ENCODE measurements at regions not wholly inside any gene's neighbourhood (a gene's known extent, or its start where the extent isn't known, plus 50 kb on each side); places are given as distances from the start of the nearest gene placed in this dataset.
A peak's percentile ranks its signal among the peaks of the same experiment; 100 is the strongest.

GRCh38 chr4:138567696-138568095 lies 325.5 kb upstream of the SLC7A11 start:
- H3K9me3 ChIP-seq, result no peaks in the 10 kb centered on the region
- H3K4me3 ChIP-seq, result no peak overlapping the region
- H3K36me3 ChIP-seq, result no peaks in the 10 kb centered on the region
- 56 to 67% methylated on average over 3 of the region's 3 CpGs for WGBS, 2 donors
- no peak for TF ChIP-seq EP300 (IDR thresholded peaks at IDR 0.05)
- TF ChIP-seq POLR2A (IDR thresholded peaks at IDR 0.05), result no peak
- TF ChIP-seq, protein P1, sequence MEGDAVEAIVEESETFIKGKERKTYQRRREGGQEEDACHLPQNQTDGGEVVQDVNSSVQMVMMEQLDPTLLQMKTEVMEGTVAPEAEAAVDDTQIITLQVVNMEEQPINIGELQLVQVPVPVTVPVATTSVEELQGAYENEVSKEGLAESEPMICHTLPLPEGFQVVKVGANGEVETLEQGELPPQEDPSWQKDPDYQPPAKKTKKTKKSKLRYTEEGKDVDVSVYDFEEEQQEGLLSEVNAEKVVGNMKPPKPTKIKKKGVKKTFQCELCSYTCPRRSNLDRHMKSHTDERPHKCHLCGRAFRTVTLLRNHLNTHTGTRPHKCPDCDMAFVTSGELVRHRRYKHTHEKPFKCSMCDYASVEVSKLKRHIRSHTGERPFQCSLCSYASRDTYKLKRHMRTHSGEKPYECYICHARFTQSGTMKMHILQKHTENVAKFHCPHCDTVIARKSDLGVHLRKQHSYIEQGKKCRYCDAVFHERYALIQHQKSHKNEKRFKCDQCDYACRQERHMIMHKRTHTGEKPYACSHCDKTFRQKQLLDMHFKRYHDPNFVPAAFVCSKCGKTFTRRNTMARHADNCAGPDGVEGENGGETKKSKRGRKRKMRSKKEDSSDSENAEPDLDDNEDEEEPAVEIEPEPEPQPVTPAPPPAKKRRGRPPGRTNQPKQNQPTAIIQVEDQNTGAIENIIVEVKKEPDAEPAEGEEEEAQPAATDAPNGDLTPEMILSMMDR (IDR thresholded peaks at IDR 0.05), result no peak
- no peaks in the 10 kb centered on the region for H3K27me3 ChIP-seq
- H3K27ac ChIP-seq, result no peak overlapping the region
- DNase-seq (ENCODE audit: low spot score in 2 of 2), result no peak
- peaks cover 0 to 4% (median 0%) of the 10 kb centered on the region in 4 donors for H3K4me1 ChIP-seq

GRCh38 chr4:138565576-138565975 lies 323.4 kb upstream of the SLC7A11 start:
- no peaks in the 10 kb centered on the region for H3K36me3 ChIP-seq
- H3K27me3 ChIP-seq, result no peaks in the 10 kb centered on the region
- 88 to 93% methylated on average over 4 of the region's 4 CpGs for WGBS, 2 donors
- TF ChIP-seq, protein P1 (IDR thresholded peaks at IDR 0.05), result no peak
- TF ChIP-seq EP300 (IDR thresholded peaks at IDR 0.05) (no peak), POLR2A (IDR thresholded peaks at IDR 0.05) (no peak)
- DNase-seq (ENCODE audit: low spot score in 2 of 2), result no peak
- H3K27ac ChIP-seq, result no peak overlapping the region
- no peak overlapping the region for H3K4me3 ChIP-seq
- H3K9me3 ChIP-seq, result no peaks in the 10 kb centered on the region
- peaks cover 0 to 9% (median 0%) of the 10 kb centered on the region in 4 donors for H3K4me1 ChIP-seq

- no peak overlapping the region for H3K4me3 ChIP-seq
- peaks cover 0 to 9% (median 0%) of the 10 kb centered on the region in 4 donors for H3K4me1 ChIP-seq
- TF ChIP-seq POLR2A (IDR thresholded peaks at IDR 0.05), result no peak
- H3K27ac ChIP-seq, result peak overlapping the region in 1 of 4 donors; percentile 46
- DNase-seq (ENCODE audit: low spot score in 2 of 2), result no peak
- H3K36me3 ChIP-seq, result no peaks in the 10 kb centered on the region
- WGBS, 2 donors, result 0 to 13% methylated on average over 1 of the region's 1 CpG
- no peaks in the 10 kb centered on the region for H3K27me3 ChIP-seq
- no peaks in the 10 kb centered on the region for H3K9me3 ChIP-seq
Observed at GRCh38 chr4:138562544-138562991, 320.4 kb upstream of the SLC7A11 start.

DNA sequence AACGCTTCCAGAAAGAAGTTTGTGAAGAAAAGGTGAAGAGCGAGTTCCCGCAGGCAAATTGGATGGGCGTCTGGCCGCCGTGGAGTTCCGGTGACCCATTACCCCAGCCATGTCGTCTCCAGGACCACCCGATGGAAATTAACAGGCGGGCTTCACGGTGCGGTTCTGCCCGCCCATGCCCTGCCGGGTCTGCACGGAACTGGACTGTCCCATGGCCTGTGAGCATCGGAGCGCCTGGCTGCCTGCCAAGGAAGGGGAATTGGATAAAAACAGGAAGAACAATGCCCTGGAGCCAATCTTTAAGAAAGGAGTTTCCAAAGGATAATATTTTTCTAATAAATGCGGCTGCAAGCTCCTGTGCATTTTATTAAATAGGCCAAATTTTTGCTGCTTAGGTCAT lies 319.8 kb upstream of the SLC7A11 start:
- H3K27ac ChIP-seq, result no peak overlapping the region
- no peaks in the 10 kb centered on the region for H3K9me3 ChIP-seq
- TF ChIP-seq POLR2A (IDR thresholded peaks at IDR 0.05) (no peak), EP300 (IDR thresholded peaks at IDR 0.05) (no peak)
- TF ChIP-seq, protein P1 (IDR thresholded peaks at IDR 0.05), result no peak

GRCh38 chr4:138561276-138561880 lies 319.2 kb upstream of the SLC7A11 start:
- DNase-seq (ENCODE audit: low spot score in 2 of 2), result no peak
- TF ChIP-seq, protein P1 (IDR thresholded peaks at IDR 0.05), result no peak
- TF ChIP-seq EP300 (IDR thresholded peaks at IDR 0.05), result no peak
- no peak for TF ChIP-seq POLR2A (IDR thresholded peaks at IDR 0.05)
- 94 to 95% methylated on average over 36 to 40 of the region's 40 CpGs for WGBS, 2 donors
- Histone ChIP-seq H3K4me3 (no peak overlapping the region), H3K27ac (no peak overlapping the region), H3K9me3 (no peaks in the 10 kb centered on the region), H3K4me1 (peaks cover 0 to 9% (median 0%) of the 10 kb centered on the region in 4 donors), H3K27me3 (no peaks in the 10 kb centered on the region), H3K36me3 (no peaks in the 10 kb centered on the region)

More for the DNA sequence above, 319.8 kb upstream of the SLC7A11 start:
- Histone ChIP-seq H3K36me3 (no peaks in the 10 kb centered on the region), H3K4me3 (no peak overlapping the region), H3K4me1 (peaks cover 0 to 9% (median 0%) of the 10 kb centered on the region in 4 donors), H3K27me3 (no peaks in the 10 kb centered on the region)
- 82% methylated on average over 17 to 18 of the region's 18 CpGs for WGBS, 2 donors
- DNase-seq (ENCODE audit: low spot score in 2 of 2), result peak in 1 of 2 donors; percentile 8
